GM19328 (cell line): ENCODE measurements at regions not wholly inside any gene's neighbourhood (a gene's known extent, or its start where the extent isn't known, plus 50 kb on each side); places are given as distances from the start of the nearest gene placed in this dataset.
"Not testable (repeated sequence)": the region's sequence is repeated elsewhere in the genome, so short reads cannot be mapped to it uniquely, and the experiment has no call there.

ENCODE experiments used
- ATAC-seq: cut with Tn5 transposase; IDR thresholded peaks from one replicate; pipeline ENCODE4 v1.9.1; 2021; ENCODE audit warnings: mild to moderate bottlenecking, moderate library complexity; ENCODE audit not compliant: unreplicated experiment

DNA sequence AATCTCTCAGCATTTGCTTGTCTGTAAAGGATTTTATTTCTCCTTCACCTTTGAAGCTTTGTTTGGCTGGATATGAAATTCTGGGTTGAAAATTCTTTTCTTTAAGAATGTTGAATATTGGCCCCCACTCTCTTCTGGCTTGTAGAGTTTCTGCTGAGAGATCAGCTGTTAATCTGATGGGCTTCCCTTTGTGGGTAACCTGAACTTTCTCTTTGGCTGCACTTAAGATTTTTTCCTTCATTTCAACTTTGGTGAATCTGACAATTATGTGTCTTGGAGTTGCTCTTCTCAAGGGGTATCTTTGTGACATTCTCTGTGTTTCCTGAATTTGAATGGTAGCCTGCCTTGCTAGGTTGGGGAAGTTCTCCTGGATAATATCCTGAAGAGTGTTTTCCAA is 189.4 kb downstream of the TTC6 start:
- ATAC-seq, result not testable (repeated sequence)

DNA sequence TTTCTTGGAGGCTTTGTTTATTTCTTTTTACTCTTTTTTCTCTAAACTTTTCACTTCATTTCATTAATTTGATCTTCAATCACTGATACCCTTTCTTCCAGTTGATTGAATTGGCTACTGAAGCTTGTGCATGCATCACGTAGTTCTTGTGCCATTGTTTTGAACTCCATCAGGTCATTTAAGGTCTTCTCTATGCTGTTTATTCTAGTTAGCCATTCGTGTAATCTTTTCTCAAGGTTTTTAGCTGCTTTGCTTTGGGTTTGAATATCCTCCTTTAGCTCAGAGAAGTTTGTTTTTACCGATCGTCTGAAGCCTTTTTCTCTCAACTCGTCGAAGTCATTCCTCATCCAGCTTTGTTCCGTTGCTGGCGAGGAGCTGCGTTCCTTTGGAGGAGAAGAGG is 189.9 kb downstream of the TTC6 start:
- ATAC-seq, result not testable (repeated sequence)

DNA sequence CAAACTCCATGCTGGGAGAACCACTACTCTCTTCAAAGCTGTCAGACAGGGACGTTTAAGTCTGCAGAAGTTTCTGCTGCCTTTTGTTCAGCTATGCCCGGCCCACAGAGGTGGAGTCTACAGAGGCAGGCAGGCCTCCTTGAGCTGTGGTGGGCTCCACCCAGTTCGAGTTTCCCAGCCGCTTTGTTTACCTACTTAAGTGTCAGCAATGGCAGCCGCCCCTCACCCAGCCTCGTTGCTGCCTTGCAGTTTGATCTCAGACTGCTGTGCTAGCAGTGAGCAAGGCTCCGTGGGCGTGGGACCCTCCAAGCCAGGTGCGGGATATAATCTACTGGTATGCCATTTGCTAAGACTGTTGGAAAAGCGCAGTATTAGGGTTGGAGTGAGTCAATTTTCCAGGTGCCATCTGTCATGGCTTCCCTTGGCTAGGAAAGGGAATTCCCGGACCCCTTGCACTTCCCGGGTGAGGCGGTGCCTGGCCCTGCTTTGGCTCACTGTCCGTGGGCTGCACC is 190.7 kb downstream of the TTC6 start:
- ATAC-seq, result not testable (repeated sequence)

DNA sequence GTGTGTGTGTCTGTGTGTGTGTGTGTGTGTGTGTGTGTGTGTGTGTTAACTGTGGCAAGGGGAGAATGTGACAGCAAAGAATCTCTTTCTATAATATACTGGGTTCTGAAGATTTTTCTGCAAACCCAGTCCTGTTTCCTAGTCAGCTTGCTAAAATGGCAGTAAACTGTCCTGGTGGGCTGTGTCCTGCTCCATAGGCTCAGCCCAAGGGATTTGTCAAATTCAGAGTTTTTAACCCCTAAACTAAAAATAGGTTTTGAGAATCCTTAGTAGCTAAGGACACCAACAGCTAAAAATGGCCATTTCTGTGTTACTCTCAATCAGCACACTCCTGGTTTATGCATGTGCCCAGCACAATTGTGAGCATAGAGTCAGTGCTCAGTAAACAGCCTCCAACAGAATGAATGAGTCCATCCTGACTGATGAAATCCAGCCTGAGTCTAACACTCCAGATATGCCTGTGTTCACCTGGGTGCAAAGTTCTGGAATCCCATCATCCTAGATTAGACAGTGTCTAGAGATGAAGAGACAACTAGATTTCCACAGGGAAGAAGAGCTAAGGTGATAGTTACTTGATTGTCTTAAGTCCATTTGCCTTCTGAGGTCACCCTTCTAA is 192.6 kb downstream of the TTC6 start:
- no peak for ATAC-seq

DNA sequence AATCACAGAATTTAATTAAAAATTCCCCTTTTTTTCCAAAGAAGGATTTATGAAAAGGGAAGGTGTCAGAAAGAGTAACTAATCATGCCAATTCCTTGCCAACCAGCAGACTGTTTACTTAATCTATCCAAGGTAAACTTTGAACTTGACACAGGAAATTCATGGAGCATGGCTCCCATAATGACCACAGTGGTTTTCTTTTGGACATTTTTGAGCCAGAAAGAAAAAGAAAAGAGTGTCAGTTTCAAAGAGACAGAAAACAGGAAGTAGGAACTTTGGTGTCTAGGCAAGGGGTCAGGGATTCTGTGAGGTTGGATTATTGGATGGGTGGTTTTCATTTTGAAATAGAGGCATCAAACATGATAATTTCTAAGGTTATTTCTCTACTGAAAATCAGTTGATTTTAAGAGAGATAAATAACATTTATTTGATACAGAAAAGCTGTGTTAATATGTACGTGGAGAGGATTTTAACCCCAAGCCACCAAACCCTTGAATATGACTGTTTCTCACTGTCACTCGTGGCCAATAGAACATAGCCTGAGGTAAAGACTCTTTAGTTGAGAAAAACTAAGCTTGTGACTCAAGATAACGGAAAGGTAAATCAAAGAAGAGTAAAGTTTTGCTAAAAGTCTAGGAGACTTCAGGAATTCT is 196.1 kb downstream of the TTC6 start:
- no peak for ATAC-seq

DNA sequence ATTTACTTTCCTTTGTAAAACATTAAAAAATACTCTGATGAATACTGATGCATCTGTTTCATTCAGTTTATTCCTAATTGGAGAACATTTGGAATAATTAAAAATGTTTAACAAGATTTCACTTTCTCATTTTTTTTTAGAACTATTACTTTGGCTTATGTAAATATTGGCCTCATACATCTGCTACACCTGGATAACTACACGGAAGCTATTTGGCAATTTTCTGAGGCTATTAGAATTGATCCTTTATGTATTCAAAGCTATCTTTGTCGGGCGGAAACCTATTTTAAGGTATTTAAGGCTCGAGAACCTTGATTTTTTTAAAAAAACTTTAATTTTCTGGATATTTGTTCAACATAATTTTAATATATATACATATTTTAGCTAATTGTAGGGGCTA is 196.7 kb downstream of the TTC6 start:
- ATAC-seq, result no peak

DNA sequence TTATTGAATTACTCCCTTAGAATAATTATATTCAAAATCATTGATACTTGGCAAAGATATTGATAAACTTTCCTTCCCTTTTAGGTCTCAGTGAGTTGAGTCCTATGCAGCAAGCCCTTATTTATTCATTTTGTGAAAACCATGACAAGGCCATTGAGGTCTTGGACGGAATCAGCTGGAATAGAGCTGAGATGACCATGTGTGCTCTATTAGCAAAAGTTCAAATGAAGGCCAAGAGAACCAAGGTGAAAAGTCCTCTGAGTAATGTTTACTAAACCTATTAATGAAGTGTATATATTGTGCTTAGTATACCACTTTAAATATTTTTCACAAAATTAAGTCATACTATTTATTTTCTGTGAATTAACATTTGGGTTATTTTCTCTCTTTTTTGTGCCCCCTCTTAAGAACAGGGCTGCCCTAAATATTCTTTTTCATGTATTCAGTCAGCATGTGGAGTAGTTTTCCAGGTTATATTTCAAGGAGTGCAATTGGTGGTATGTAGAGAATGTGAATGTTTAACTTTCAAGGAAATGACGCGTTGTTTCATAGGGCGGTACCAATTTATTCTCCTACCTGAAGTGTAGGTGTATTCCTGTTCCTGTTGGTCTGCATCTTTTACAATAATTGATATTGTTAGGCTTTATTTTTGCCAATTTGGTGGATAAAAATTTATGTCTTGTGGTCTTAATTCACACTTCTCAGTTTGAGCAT is 201.4 kb downstream of the TTC6 start:
- no peak for ATAC-seq

DNA sequence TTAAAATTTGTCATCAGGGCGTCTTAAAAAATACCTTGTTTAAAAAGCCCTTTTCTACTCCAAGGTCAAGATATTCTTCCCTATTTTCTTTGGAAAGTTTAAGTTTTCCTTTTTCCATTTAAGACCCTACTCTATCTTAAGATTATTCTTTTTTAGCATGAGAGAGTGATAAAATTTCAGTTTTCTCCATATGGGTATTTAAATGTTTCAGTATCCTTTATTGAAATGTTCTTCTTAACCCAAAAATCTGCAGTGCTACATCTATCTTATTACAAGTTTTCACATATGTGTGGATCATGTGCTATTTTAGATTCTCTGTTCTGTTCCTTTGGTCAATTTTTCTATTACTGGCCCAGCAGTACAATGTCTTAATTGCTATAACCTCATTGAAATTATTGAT is 202.2 kb downstream of the TTC6 start:
- no peak for ATAC-seq

DNA sequence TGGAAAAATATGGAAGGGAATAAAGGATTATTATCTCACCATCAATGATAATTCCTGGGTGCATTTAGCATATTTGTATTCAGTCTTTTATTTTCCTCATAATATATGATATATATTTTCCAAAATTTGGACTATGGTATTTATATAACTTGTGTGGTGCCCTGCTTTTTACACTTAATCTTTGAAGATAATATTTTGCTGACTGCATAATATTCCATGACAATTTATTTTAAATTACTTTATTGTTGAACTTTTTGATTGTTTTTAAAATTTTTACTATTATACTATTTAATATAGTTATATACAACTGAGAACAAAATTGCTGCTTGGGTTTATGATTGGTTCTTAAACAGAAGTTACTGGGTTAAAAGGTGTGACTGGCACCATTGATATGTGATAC is 212.3 kb downstream of the TTC6 start:
- no peak for ATAC-seq

DNA sequence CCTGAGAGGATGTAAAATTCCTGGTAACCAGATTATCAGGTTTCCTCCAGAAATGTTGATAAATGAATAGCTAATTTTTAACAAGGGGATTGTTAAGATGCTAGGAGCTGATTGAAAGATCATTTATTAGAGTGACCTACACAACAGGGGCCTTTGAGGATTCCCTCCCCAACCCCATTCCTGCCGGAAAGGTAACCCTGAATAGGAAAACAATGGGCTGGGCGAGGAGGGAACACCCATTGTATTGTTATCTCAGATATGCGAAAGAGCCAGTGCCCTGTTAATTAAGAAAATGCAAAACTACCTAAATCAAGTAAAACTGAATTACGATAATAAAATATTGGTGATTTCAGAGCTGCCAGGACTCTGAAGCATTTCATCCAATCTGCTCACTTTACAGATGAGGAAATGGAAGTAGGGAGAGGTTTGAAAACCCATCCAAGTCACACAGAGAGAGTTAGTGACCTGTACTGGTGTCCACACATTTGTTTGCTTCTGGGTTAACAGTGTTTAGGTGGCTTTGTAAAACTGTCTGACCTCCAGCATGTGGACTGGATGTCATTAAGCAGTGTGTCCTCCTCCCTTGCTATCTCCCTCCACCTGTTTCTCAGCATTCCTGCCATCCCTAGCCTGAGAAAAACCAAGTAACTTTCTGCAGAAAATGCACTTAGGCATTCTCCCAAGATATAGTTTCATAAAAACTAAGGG is 214.8 kb downstream of the TTC6 start:
- no peak for ATAC-seq

DNA sequence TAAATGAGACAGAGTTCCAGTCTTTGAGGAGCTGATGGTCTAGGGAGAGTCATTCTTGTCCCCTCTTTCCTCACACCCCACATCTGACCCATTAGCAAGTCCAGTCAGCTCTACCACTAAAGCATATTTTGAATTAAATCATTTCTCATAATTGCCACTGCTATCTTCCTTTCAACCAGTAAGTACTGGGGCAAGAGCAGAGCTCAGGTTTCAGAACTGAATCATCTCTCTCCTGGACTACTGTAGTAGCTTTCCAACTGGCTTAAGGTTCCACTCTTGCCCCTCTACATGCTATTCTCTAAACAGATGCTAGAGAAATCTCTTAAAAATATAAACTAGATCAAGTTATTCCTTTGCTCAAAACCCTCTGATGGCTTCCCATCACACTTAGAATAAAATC is 218.3 kb downstream of the TTC6 start:
- no peak for ATAC-seq

DNA sequence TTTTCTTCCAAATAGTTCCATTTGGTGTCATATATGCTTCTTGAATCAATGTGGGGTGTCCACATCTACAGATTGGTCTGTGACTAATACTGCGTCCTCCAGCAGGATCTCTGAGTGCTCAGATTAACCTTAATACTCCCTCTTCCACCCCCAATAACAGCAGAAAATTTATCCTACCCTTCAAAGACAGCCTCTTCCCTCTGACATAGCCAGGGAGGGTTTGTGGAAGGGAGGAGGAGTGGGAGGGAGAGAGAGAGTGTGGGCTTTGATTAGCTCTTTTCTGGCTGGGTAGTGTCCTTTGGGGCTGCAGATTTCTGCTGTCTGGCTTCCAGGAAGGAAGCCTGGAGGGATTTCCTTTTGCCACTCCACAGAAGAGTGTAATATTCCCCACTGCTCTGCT is 220.7 kb downstream of the TTC6 start:
- ATAC-seq, result no peak

DNA sequence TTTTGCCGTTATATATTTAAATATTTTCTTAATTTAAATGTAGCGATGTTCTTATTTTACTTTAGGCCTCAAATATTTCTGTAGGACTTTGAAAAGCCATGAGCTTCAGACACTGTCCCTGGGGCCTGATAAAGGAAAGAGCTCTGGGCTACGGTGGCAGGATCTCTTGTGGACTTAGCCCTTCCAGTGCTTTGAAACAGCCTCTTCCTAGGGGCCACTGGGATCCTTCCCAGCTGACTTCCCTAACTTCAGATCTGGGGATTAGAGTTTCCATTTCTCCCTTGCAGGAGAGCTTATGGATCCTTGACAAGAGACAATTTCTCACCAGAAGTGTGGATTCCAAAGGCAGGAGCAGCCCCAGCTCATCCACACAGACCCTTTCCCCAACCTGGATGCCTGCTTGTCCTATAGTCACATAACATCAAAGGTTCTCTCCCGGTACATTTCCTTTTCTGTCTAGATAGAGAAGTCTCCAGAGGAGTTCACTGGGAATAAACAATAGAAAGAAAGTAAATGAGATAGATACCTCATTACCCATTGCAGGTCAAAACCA is 221.4 kb downstream of the TTC6 start:
- no peak for ATAC-seq

DNA sequence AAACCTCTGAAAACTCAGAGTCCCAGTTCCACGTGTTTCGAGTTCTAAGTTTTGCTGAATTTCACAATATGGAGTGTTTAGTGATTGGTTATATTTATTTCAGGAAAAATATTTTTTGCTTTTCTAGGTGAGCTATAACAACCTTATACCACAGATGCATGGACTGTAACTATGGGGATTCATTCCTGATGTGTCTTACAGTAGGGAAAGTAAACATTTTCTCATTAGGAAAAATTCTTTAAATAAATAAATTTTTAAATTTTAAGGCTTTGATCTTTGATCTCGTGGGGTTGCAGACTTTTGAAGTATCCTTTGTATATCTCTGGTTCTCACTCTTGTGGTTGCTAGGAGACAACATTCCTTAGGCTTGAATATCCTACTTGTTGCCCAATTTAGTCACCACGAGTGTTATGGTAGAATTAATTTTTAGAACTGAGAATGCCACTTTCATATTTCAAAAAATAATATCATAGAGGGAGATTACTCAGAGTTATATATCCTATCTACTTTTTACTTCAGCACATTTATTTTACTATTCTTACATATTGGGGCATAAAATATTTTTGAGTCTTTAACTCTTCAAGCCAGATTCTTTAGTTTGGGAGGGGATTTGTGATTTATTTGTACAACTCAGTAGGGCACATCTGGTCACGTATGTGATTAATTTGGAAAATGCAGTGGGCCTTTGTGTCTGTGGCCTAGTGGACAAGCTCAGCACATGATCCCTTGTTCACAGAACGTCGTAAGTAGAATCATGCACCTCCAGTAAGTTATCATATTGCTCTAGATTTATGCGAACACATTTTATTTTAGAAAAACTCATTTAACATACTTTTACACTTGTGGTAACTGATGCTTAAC is 224.0 kb downstream of the TTC6 start:
- ATAC-seq, result no peak

DNA sequence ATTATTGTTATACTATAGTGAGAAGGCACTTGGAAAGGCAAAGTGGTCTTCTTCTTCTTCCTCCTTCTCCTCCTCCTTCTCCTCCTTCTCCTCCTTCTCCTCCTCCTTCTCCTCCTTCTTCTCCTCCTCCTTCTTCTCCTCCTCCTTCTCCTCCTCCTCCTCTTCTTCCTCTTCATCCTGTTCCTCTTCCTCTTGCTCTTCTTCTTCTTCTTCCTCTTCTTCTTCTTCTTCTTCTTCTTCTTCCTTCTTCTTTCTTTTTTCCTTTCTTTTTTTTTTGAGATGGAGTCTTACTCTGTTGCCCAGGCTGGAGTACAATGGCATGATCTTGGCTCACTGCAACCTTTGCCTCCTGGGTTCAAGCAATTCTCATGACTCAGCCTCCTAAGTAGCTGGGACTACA is 225.4 kb downstream of the TTC6 start:
- not testable (repeated sequence) for ATAC-seq

DNA sequence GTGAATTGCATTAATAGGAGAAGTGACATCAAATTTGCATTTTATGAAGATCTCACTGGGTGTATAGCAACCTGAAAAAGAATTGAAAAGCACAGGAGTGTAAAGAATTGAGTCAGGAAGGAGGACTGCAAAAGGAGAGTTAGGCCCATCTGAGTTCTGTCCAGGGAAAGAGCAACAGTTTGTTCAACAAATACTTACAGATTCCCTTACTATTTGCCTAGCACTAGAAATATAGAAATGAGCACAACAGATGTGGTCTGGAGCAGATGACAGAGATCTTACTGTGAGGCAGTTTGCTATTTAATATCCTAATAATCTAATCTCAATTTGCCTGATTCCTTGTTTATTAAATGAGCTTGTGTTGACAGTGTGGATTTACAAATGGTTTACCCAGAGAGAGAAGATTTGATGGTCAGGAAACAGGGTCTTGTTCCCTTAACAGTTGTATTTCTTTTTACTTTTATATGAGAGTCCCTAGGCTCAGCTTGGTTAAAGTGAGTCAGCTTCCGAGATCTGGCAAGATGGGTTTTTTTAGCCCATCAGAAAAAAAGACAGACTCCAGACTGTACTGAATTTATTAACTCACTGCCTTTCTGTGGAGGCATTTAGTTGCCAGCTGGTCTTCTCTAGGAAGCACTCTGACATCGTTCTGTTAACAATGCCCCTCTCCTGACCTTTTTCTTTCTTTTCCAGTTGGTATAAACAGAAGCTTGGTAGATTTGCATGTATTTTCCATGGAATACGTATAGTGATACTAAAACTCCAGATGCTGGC is 229.7 kb downstream of the TTC6 start:
- ATAC-seq, result no peak

DNA sequence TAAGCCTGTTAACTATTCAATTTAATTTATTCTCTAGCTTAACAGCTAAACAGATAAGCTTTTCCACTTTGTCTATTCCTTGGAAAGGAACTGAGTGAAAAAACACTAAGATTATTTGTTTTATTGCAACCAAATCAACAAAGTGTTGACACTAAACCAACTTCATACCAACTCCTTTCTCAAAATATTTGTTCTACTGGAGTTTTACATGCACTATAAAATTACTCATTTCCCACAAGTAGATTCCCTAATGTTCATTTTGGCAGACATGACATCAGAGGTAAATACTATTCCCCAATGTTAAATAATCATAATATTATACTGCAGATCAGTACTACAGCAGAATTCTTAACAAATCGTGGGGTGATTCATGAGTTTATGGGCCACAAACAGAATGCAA is 231.4 kb downstream of the TTC6 start:
- no peak for ATAC-seq

DNA sequence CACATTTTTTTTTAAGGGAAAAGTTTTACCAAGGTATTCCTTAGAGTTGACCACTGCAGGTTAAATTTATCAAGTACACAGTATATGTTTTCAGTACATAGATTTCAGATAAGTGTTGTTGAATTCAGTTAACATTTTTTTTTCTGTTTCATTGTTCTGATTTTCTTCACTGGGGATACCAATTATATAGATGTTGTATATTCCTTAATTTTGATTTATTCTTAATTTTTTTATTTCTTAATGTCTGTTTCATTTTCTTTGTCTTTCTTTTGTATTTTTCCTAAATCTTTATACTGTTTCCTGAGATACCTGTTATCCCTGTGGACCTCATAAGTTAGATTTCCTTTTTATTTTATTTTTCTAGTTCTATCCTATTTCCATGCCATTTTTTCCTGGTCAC is 234.8 kb downstream of the TTC6 start:
- no peak for ATAC-seq

DNA sequence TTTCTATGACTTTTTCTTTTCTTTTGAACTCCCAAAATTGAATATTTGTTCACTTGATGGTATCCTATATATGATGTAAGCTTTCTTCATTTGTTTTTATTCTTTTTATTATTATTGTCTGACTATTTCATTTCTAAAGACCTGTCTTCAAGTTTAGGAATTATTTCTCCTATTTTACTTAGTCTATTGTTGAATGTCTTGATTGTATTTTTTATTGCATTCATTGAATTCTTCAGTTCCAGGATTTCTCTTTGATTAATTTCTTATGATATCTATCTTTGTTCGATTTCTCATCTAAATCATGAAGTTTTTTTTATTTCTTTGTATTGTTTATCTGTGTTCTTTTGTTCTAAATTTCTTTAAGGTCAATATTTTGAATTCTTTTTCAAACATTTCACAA is 238.8 kb downstream of the TTC6 start:
- ATAC-seq, result no peak

DNA sequence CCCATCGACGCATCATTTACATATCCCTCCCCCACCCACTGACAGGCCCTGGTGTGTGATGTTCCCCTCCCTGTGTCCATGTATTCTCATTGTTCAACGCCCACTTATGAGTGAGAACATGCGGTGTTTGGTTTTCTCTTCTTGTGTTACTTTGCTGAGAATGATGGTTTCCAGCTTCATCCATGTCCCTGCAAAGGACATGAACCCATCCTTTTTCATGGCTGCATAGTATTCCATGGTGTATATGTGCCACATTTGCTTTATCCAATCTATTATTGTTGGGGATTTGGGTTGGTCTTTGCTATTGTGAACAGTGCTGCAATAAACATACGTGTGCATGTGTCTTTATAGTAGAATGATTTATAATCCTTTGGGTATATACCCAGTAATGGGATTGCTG is 243.3 kb downstream of the TTC6 start:
- not testable (repeated sequence) for ATAC-seq
